Activated gamma-delta T cell (primary cell): ENCODE measurements at regions not wholly inside any gene's neighbourhood (a gene's known extent, or its start where the extent isn't known, plus 50 kb on each side); places are given as distances from the start of the nearest gene placed in this dataset.

Source experiments
- DNase-seq: peaks from one replicate; lab custom pipeline; 2025; lab: John Stamatoyannopoulos, UW

- DNase-seq, result no peak
These were observed 746.4 kb downstream of the BRD1 start for GRCh38 chr22:49081261-49081666.

DNA sequence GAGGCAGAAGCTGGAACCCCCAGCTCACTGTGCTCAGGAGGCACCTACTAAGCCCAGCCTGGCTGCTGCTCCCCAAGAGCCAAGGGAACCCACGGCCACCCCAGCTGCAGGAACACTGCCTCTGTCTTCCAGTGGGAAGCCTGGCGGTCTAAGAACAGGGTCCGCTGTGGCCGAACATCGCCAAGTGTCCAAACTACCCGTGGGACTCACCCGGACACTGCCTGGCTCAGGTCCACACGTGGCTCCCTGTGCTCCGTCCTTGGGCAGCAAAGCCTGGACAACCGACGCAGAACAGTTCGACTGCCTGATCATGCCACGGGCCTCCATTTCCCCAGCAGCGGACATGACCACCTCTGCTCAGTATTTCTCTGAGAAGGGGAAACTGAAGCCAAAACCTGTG, 747.0 kb downstream of the BRD1 start:
- DNase-seq, result no peak

GRCh38 chr22:49079743-49080500, 747.8 kb downstream of the BRD1 start:
- no peak for DNase-seq

DNA sequence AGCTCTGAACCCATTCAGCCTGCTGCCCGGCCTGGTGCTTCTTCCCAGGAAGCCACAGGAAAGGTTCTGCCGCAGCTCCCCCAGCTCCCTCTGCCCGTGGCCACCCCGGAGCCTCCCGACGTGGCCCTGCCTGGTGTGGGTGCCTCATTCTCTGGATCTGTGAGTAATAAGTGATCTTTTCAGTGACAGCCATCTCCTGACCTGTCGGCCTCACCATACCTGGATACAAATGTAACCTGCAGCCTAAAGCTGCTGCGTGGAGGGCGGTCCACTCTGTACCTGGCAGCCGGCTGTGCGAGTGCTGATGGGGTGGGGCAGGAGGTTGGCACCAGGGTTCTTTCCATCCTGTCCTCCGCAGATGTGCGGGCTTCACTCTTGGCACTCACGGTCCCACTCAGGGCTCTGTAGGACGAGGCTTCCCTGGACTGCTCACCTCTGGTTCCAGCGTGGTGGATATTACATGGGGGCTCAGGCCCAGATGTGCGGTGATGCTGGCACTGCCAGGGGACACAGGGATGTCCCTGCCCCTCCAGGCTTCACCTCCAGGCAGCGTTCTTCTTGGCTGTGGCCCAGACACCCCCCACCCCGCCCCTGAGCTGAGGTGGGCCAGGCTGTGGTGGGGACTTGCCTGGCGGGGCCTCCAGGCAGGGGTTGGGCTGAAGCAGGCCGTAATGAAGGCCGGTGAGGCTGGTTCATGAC, 748.5 kb downstream of the BRD1 start:
- no peak for DNase-seq

GRCh38 chr22:49078076-49078710, 749.5 kb downstream of the BRD1 start:
- DNase-seq, result no peak

DNA sequence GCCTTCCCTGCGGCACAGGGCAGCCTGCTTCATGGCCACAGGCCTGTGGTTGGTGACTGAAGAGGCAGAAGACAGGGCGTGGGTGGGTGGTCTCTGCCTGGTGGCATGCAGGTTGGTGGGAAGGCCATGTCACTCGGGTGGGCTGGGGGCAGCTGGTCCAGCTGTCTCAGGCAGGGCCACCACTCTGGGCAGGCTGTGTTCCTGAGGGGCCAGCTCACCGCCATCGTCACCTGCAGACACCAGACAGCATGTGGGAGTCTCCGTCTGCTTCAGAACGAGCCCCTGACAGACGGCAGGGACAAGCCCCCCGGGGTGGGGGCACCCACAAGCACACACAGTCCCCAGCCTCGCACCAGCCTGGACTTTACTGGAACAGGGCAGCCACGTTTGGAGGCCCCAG, 750.1 kb downstream of the BRD1 start:
- DNase-seq, result no peak

GRCh38 chr22:49077036-49077393, 750.7 kb downstream of the BRD1 start:
- no peak for DNase-seq

GRCh38 chr22:49076300-49077035, 751.2 kb downstream of the BRD1 start:
- DNase-seq, result no peak

DNA sequence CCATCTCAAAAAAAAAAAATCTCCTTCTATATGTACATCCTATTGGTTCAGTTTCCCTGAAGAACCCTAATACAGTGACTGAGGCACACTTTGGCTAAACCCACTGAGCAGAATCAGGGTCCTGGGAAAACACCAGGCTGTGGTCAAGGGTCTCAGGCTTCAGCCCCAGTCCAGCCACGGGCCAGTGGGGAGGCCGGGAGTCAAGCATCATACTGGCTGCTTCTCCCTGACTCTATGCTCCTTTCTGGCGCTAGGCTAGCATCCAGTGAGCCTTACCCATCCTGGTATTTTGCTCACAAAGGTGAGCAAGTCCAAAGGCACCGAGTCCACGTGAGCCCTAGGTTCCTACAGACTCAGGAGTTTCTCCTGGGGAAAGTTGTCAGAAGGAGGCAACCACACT, 752.5 kb downstream of the BRD1 start:
- DNase-seq, result no peak

DNA sequence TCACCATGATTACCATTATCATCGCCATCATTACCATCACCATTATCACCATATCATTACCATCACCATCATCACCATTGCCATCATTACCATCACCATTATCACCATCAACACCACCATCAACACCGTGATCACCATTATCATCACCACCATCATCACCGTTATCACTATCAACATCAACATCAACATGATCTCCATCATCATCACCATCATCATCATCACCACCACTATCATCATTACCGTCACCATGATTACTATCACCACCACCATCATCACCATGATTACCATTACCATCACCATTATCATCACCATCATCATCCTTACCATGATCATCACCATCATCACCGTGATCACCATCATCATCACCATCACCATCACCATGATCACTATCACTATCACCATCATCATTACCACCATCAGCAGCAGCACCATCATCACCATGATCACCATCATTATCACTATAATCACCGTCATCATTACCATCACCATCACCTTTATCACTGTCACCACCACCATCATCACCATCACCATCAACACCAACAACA, 753.7 kb downstream of the BRD1 start:
- DNase-seq, result no peak

- DNase-seq, result no peak
These were observed 754.6 kb downstream of the BRD1 start for GRCh38 chr22:49072996-49073645.

DNA sequence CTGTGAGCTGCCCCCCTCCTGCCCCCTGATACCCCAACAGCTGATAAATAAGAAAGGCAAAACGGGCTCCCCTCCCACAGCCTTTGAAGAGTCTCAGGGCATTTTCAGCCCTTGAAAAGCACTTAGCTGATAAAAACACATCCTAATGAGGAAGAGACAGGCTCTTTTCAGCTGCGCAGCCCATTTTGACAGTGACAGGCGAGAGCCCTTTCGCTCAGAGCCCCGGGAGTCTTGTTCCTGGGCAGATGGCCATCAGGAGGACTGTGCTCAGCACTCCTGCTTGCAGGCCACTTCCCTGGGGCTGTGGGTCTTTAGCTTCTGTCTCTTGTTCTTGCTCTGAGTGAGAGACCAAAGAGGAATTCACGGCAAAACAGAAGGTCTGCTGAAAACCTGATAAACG, 757.2 kb downstream of the BRD1 start:
- no peak for DNase-seq

- DNase-seq, result no peak
These were observed 758.7 kb downstream of the BRD1 start for GRCh38 chr22:49068861-49069500.

DNA sequence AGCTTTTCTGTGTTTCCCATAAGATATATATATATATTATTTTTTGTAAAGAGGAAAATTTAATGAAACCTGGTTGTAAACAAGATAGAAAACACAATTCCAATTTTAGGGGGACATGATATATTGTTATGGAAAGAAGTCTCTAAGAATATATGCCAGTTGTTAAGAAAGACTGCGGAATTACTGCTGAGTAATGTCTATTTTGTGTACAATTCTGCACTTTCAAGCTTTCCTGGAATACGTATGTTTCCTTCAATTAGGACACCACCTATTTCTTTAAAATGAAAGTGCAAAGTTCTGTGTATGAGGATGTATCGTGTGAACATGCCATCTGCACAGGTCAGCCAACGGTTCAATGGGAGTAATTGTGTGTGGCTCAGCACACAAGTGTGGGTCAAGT, 760.2 kb downstream of the BRD1 start:
- DNase-seq, result no peak

GRCh38 chr22:49066619-49067018, 761.1 kb downstream of the BRD1 start:
- DNase-seq, result no peak

GRCh38 chr22:49064836-49065235, 762.8 kb downstream of the BRD1 start:
- no peak for DNase-seq

DNA sequence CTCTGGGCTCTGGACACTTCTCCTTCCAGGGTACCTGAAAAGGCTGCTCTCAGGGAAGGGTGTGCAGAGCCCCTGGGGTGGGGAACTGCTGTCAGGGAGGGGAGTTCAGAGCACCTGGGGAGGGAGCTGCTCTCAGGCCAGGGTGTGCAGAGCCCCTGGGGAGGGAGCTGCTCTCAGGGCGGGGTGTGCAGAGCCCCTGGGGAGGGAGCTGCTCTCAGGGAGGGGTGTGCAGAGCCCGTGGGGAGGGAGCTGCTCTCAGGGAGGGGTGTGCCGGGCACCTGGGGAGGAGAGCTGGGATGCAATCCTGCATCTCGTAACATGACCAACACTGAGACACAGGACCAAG, 764.2 kb downstream of the BRD1 start:
- no peak for DNase-seq

- DNase-seq, result no peak
These were observed 764.7 kb downstream of the BRD1 start for GRCh38 chr22:49062802-49063544.

GRCh38 chr22:49062155-49062801, 765.4 kb downstream of the BRD1 start:
- DNase-seq, result no peak

GRCh38 chr22:49057910-49058309, 769.8 kb downstream of the BRD1 start:
- DNase-seq, result no peak
